HG03159 (cell line): ENCODE measurements at regions not wholly inside any gene's neighbourhood (a gene's known extent, or its start where the extent isn't known, plus 50 kb on each side); places are given as distances from the start of the nearest gene placed in this dataset.
"Not testable (repeated sequence)": the region's sequence is repeated elsewhere in the genome, so short reads cannot be mapped to it uniquely, and the experiment has no call there.

ENCODE experiments used
- ATAC-seq: cut with Tn5 transposase; IDR thresholded peaks from one replicate; pipeline ENCODE4 v1.9.1; 2021; ENCODE audit warnings: mild to moderate bottlenecking, moderate library complexity; ENCODE audit not compliant: unreplicated experiment

DNA sequence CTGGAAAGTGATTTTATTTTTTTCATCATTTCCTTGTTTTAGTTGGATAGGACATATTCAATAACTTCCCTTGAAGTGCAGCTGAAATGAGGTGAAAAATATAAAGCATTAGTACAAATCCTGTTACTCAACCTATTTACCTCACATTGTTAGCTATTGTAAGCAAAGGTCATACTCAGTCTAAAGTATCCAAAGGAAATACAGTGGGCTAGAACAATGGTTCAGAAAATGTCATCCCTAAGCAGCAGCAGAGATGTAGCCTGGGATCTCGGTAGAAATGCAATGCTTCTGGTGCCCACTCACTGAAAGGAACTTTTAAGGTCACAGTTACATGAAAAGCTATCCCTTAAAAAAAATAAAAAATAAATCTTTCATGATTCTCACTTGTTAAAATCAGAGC is 300.6 kb downstream of the PPP4R3C start:
- no peak for ATAC-seq

GRCh38 chrX:27156921-27157320 is 306.2 kb downstream of the PPP4R3C start:
- not testable (repeated sequence) for ATAC-seq

DNA sequence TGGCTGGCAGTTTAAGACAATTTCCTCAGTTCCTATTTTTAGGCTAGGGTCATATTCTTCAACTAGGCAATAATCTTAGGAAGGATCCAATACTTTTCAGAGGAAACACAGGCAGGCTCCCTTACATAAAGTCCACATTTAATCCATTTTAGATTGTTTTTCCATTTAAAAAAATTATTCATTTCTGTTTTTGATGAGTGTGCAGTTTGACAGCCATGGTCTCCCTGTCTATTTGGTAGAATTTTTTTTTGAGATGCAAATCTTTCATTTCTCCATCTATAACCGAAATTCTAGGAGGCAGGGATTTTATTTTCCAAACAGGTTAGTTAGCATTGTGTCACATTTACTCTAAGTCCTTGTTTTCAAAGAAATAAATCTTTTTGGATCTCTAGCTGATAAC is 326.8 kb downstream of the PPP4R3C start:
- ATAC-seq: no peak

DNA sequence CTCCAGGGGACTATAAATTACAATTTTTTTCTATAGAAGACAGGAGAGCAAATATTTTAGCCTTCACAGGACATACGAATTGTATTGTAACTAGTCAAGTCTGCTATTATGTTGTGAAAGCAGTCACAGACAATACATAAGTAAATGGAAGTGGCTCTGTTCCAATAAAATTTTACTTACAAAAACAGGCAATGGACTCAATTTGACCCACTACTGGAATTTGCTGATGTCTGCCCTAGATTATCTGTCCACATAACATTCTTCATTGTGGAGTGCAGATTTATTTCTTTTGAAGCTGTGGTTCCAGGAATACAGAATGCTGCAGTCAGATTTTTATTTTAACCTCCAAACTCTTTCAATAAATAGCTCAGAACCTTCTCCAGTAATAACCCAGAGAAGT is 330.3 kb downstream of the PPP4R3C start:
- no peak for ATAC-seq

DNA sequence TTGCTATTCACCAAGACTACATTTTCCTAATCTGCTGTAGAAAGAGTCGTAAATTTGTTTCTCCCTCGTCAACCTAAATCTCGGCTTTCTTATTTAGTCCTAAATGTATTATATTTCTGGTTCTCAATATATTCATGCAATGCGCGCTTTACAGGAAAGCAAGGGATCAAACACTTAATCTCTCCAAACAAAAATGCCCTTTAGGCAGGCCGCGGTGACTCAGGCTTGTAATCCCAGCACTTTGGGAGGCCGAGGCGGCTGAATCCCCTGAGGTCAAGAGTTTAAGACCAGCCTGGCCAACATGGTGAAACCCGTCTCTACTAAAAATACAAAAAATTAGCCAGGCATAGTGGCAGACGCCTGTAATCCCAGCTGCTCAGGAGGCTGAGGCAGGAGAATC is 376.0 kb downstream of the PPP4R3C start:
- ATAC-seq: not testable (repeated sequence)

GRCh38 chrX:27086237-27086636 is 376.9 kb downstream of the PPP4R3C start:
- ATAC-seq: no peak

DNA sequence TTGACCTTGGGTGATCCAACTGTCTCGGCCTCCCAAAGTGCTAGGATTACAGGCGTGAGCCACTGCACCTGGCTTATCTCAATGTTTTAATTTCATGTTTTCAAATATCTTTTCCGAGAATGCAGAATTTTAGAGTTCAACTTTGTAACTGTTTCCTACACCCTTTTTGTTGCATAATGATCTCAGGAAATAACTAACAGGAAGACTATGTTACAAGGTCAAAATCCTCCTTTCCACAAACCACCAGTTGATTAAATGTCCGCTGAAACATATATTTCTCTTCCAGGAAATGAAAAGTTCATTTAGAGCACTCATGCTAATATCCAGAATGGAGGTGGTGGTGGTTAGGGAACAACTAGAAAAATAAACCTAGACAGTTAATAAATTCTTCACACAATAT is 377.8 kb downstream of the PPP4R3C start:
- ATAC-seq: no peak

- no peak for ATAC-seq
Measured at GRCh38 chrX:27078371-27078770, 384.8 kb downstream of the PPP4R3C start.

DNA sequence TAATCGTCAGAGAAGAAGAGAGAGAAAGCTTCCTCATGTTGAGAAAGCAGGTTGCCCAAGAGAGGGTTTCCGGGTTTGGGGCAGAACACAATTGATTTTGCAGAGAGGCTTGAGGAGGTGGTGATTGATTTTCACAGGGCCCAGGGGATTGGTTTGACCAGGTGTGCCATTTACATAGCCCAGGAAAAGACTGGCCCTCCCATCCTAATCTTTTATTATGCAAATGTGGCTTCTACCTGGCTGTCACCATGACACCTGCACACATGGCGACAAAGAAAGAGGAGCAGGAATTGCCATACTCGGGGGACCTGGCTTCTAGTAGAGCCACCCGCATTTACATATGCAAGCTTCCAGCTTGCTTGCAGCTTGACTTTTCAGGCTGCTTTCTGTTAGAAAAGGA is 405.3 kb downstream of the PPP4R3C start:
- no peak for ATAC-seq

DNA sequence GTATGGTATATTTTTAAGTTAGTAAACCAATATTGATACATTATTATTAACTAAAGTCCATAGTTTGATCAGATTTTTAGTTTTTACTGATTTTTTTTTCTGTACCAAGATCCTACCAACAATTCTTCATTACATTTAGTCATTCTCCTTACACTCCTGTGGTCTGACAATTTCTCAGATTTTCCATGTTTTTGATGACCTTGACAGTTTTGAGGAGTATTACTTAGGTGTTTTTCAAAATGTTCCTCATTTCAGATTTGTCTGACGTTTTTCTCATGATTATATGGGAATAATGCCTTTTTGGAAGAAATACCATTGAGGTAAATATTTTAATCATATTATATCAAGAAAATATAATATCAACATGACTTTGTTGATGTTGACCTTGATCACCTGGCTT is 423.8 kb downstream of the PPP4R3C start:
- no peak for ATAC-seq

GRCh38 chrX:27008486-27008885 is 454.7 kb downstream of the PPP4R3C start:
- ATAC-seq: no peak

- ATAC-seq: no peak
Measured at GRCh38 chrX:26999634-27000033, 463.5 kb downstream of the PPP4R3C start.

DNA sequence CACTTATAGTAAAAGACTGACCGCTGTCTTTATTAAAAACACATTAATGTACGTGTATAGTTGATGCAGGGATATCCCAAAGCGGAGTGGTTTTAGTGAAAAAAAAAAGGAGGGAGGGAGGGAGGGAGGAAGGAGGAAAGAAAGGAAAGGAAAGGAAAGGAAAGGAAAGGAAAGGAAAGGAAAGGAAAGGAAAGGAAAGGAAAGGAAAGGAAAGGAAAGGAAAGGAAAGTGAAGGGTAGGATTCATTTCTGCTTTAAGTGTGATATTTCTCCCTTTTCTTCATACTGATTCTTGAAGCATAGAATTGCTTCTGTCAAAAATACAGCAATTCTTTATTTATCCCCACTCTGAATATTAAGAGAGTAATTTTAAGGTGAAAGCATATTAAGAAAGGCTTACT is 504.9 kb downstream of the PPP4R3C start:
- no peak for ATAC-seq

GRCh38 chrX:26954029-26954428 is 509.1 kb downstream of the PPP4R3C start:
- no peak for ATAC-seq

DNA sequence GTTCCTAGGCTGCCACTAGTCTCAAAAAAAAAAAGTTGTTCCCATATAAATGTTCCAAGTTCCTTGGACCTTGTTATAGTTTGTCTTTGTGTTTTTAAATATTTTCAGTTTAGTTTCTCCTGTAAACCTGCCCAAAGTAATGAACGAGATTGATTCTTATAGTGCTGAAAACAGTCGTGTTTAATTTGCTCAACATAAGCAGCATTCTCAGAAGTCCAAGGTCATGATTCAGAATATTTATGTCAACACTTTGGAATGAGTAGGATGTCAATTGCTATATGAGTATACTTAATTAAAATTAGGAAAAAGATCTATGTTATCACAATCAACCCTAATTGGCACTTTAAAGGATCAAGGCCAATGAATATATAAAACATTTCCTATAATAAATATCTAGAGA is 510.9 kb downstream of the PPP4R3C start:
- no peak for ATAC-seq

GRCh38 chrX:26927419-26927818 is 535.7 kb downstream of the PPP4R3C start:
- ATAC-seq: no peak

GRCh38 chrX:26925088-26925487 is 538.1 kb downstream of the PPP4R3C start:
- no peak for ATAC-seq

DNA sequence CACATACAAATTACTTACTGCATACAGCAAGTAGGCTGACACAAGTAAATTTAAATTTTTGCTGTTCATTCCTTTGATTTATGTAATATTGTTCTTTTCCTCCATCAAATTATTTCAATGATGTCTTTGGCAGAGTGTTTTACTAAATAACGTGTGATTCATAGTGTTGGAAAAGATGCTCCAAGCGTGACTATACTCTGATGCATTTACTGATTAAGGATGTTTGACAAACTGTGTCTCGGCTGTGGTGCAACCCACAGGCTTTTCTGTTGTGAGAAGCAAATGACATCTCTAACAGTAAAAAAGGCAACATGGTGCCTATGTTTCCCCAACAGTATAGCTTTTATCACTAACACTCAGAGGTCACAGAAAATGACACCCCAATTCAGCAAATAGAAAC is 540.9 kb downstream of the PPP4R3C start:
- no peak for ATAC-seq

GRCh38 chrX:26918631-26919030 is 544.5 kb downstream of the PPP4R3C start:
- ATAC-seq: peak; percentile 77

DNA sequence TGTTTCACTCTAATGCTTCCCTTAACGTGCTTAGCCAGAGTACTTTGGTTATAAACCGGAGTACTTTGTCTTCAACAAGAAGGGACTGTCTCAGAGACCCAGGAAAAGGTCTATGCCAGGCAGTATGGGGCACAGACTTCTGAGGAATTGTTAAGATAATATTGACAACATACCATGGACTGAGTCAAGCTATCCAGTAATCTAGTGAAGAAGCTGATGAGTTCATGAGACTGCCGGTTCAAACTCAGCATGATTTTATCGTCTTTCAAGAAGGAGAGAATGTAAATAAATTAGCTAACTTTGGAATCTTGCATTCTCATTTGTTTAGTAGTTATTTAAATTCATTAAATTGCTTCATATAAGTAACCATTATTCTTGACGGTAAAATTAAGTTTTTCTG is 546.1 kb downstream of the PPP4R3C start:
- no peak for ATAC-seq

- no peak for ATAC-seq
Measured at GRCh38 chrX:26915064-26915463, 548.1 kb downstream of the PPP4R3C start.

- no peak for ATAC-seq
Measured at GRCh38 chrX:26914232-26914631, 548.9 kb downstream of the PPP4R3C start.

GRCh38 chrX:26911785-26912184 is 551.4 kb downstream of the PPP4R3C start:
- ATAC-seq: not testable (repeated sequence)

GRCh38 chrX:26909728-26910127 is 553.4 kb downstream of the PPP4R3C start:
- ATAC-seq: no peak
